Body of pancreas (tissue), 4 donors: ENCODE measurements at regions not wholly inside any gene's neighbourhood (a gene's known extent, or its start where the extent isn't known, plus 50 kb on each side); places are given as distances from the start of the nearest gene placed in this dataset.

Source experiments
- CTCF ChIP-seq, 7 experiments: fragments of 450-650 bp in 4 of 7; fragments of 200-600 bp in 3 of 7; sonication (generic) in 3 of 7; IDR thresholded peaks; one replicate each; pipeline ENCODE4 v1.5.1; 2016 to 2019; ENCODE audit warnings: antibody characterized with exemption in 7 of 7
- POLR2A ChIP-seq, 3 donors: fragments of 450-650 bp; IDR thresholded peaks; one replicate each; pipeline ENCODE4 v1.6.1; 2016; ENCODE audit warnings: antibody characterized with exemption in 3 of 3, mild to moderate bottlenecking in 2 of 3

GRCh38 chr22:48947636-48948035 lies 880.0 kb downstream of the BRD1 start:
- TF ChIP-seq CTCF (IDR thresholded peaks at IDR 0.05) (no peak), POLR2A (IDR thresholded peaks at IDR 0.05) (no peak)
